Mammary epithelial cell (primary cell): ENCODE measurements at regions not wholly inside any gene's neighbourhood (a gene's known extent, or its start where the extent isn't known, plus 50 kb on each side); places are given as distances from the start of the nearest gene placed in this dataset.

ENCODE experiments used
- CTCF ChIP-seq, 2 donors: IDR thresholded peaks in 1 of 2; conservative IDR thresholded peaks in 1 of 2; 2 replicates each; pipeline ENCODE4 v1.5.1; 2011 to 2012; ENCODE audit warnings: inconsistent platforms in 2 of 2, low read length in 2 of 2, mild to moderate bottlenecking in 2 of 2, control low read depth in 1 of 2, low read depth in 1 of 2; ENCODE audit not compliant: insufficient read depth in 1 of 2; ENCODE audit errors: extremely low read depth in 1 of 2
- EZH2 ChIP-seq: IDR thresholded peaks from 2 replicates; pipeline ENCODE4 v1.6.1; 2012; ENCODE audit warnings: low read length, inconsistent platforms, borderline replicate concordance

DNA sequence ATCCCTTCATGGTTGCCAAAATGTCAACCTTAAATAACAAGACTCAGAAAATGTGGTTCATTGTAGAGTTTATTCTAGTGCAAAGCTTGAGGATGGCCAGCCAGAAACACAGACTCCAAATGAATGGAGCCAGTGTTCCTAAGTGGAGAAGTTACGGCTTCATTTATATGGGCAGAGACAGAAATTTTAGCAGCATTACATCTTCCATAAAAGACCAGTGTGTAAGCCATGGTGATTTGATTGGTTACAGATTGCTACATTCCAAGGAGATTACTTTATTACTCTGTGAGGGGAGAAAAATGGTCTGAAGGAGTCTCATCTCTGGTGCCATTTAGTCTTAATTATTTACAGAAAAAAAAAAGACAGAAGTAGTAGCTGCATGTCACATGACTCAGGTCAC, 97.8 kb downstream of the OTOR start:
- no peak for TF ChIP-seq CTCF (conservative IDR thresholded peaks at IDR 0.05 in 1 of 2, IDR thresholded peaks at IDR 0.05 in 1 of 2; ENCODE audit: extremely low read depth in 1 of 2, insufficient read depth in 1 of 2, low read depth in 1 of 2, low read length in 2 of 2)
- TF ChIP-seq EZH2, result no peak
